SK-N-SH (cell line): ENCODE measurements at regions not wholly inside any gene's neighbourhood (a gene's known extent, or its start where the extent isn't known, plus 50 kb on each side); places are given as distances from the start of the nearest gene placed in this dataset.

Experiments
- CTCF ChIA-PET: fragments of 300-600, 350-600 bp; formaldehyde crosslinking; extraction: SDS; loops from one replicate; lab custom pipeline; 2021; lab: Yijun Ruan, JAX
- POLR2A ChIA-PET: fragments of 350-600 bp; sonication (Branson Sonifier 250); formaldehyde crosslinking; extraction: SDS; loops from one replicate; lab custom pipeline; 2020; ENCODE audit warnings: antibody characterized with exemption, inconsistent platforms; lab: Yijun Ruan, JAX
- DNase-seq: peaks from one replicate; pipeline ENCODE4 v3.0.0; 2012
- H2AFZ ChIP-seq: fragments of 200-600 bp; sonication (generic); 2 replicates; pipeline ENCODE4 v1.8.1; 2016; ENCODE audit warnings: antibody characterized with exemption, mild to moderate bottlenecking, low read depth
- H3F3A ChIP-seq: fragments of 200-600 bp; sonication (generic); replicated peaks from 2 replicates; pipeline ENCODE3; 2016; ENCODE audit warnings: antibody characterized with exemption, mild to moderate bottlenecking; ENCODE audit not compliant: insufficient read depth
- H3K27ac ChIP-seq, 2 experiments: fragments of 200-500 bp in 1 of 2; fragments of 200-600 bp in 1 of 2; sonication (Bioruptor generic) in 1 of 2; sonication (generic), shearing (Covaris generic) in 1 of 2; 2 replicates each; pipeline versions ENCODE4 v1.5.1 to v1.6.1; 2014 to 2016; ENCODE audit warnings: low read depth in 2 of 2, inconsistent platforms in 1 of 2, low read length in 1 of 2, mild to moderate bottlenecking in 1 of 2, mixed read lengths in 1 of 2
- H3K27me3 ChIP-seq: fragments of 200-600 bp; sonication (generic), shearing (Covaris generic); 2 replicates; pipeline ENCODE4 v1.6.1; 2016; ENCODE audit warnings: mixed run types; ENCODE audit not compliant: insufficient read depth
- H3K36me3 ChIP-seq, 2 experiments: fragments of 200-500 bp in 1 of 2; fragments of 200-600 bp in 1 of 2; sonication (Bioruptor generic) in 1 of 2; sonication (generic) in 1 of 2; replicated peaks in 1 of 2; 2 replicates each; pipeline versions ENCODE3 to v1.5.1; 2014 to 2016; ENCODE audit warnings: low read length in 1 of 2, mild to moderate bottlenecking in 1 of 2; ENCODE audit not compliant: insufficient read depth in 2 of 2, control insufficient read depth in 1 of 2
- H3K4me1 ChIP-seq, 2 experiments: fragments of 200-500 bp in 1 of 2; fragments of 200-600 bp in 1 of 2; sonication (Bioruptor generic) in 1 of 2; sonication (generic), shearing (Covaris generic) in 1 of 2; 2 replicates each; pipeline versions ENCODE4 v1.5.1 to v1.6.1; 2014 to 2016; ENCODE audit warnings: low read depth in 1 of 2, low read length in 1 of 2, mixed run types in 1 of 2; ENCODE audit not compliant: insufficient read depth in 2 of 2, control insufficient read depth in 1 of 2
- H3K4me2 ChIP-seq: fragments of 200-600 bp; sonication (generic), shearing (Covaris generic); 2 replicates; pipeline ENCODE4 v1.6.1; 2017; ENCODE audit warnings: mixed run types
- H3K4me3 ChIP-seq, 2 experiments: fragments of 200-500 bp in 1 of 2; fragments of 200-600 bp in 1 of 2; sonication (Bioruptor generic) in 1 of 2; sonication (generic), shearing (Covaris generic) in 1 of 2; 2 replicates each; pipeline versions ENCODE4 v1.5.1 to v1.8.1; 2014 to 2016; ENCODE audit warnings: low read depth in 2 of 2, inconsistent platforms in 1 of 2, low read length in 1 of 2, mild to moderate bottlenecking in 1 of 2, mixed read lengths in 1 of 2, moderate library complexity in 1 of 2
- H3K79me2 ChIP-seq: fragments of 200-600 bp; sonication (generic); 2 replicates; pipeline ENCODE4 v1.8.1; 2017; ENCODE audit warnings: mild to moderate bottlenecking; ENCODE audit not compliant: insufficient read depth
- H3K9ac ChIP-seq: fragments of 200-600 bp; sonication (generic); 2 replicates; pipeline ENCODE4 v1.6.1; 2017; ENCODE audit warnings: mixed run types
- H3K9me2 ChIP-seq: fragments of 200-600 bp; sonication (generic); 2 replicates; pipeline ENCODE4 v1.6.1; 2017; ENCODE audit warnings: mixed run types
- H3K9me3 ChIP-seq: fragments of 200-600 bp; sonication (generic); 2 replicates; pipeline ENCODE4 v1.6.1; 2017; ENCODE audit warnings: mixed run types, mild to moderate bottlenecking, moderate library complexity
- H4K20me1 ChIP-seq: fragments of 200-600 bp; sonication (generic); 2 replicates; pipeline ENCODE4 v1.6.1; 2017; ENCODE audit warnings: mild to moderate bottlenecking, mixed run types; ENCODE audit not compliant: insufficient read depth
- EP300 ChIP-seq, 2 experiments: IDR thresholded peaks; 2 replicates each; pipeline versions ENCODE4 v1.4.0 to v1.6.1; 2012; ENCODE audit warnings: borderline replicate concordance in 1 of 2, low read depth in 1 of 2, low read length in 1 of 2
- EZH2phosphoT487 ChIP-seq: fragments of 200-600 bp; sonication (generic); IDR thresholded peaks from 2 replicates; pipeline ENCODE4 v1.6.1; 2017; ENCODE audit warnings: low read depth, mixed run types, mild to moderate bottlenecking, antibody characterized with exemption, moderate library complexity, borderline replicate concordance
- FOXM1 ChIP-seq: IDR thresholded peaks from 2 replicates; pipeline ENCODE4 v1.4.0; 2012; ENCODE audit warnings: low read depth, mild to moderate bottlenecking
- GABPA ChIP-seq: IDR thresholded peaks from 2 replicates; pipeline ENCODE4 v1.4.0; 2012; ENCODE audit warnings: low read depth, mild to moderate bottlenecking
- JUND ChIP-seq: IDR thresholded peaks from 2 replicates; pipeline ENCODE4 v1.4.0; 2012
- MEF2A ChIP-seq: IDR thresholded peaks from 2 replicates; pipeline ENCODE4 v1.4.0; 2012; ENCODE audit warnings: low read depth, borderline replicate concordance
- NRF1 ChIP-seq: IDR thresholded peaks from 2 replicates; pipeline ENCODE4 v1.6.1; 2012; ENCODE audit warnings: low read depth, mild to moderate bottlenecking, low read length
- POLR2AphosphoS5 ChIP-seq: IDR thresholded peaks from 2 replicates; pipeline ENCODE4 v1.6.1; 2012; ENCODE audit warnings: low read depth, low read length
- RAD21 ChIP-seq: IDR thresholded peaks from 2 replicates; pipeline ENCODE4 v1.6.1; 2012; ENCODE audit warnings: mild to moderate bottlenecking, low read length
- SMC3 ChIP-seq: IDR thresholded peaks from 2 replicates; pipeline ENCODE4 v1.6.1; 2012; ENCODE audit warnings: low read depth, low read length, improper control_type of control experiment
- TEAD4 ChIP-seq: IDR thresholded peaks from 2 replicates; pipeline ENCODE4 v1.4.0; 2012; ENCODE audit warnings: mild to moderate bottlenecking, borderline replicate concordance; ENCODE audit not compliant: insufficient read depth
- WGBS: methylation state at CpG from one replicate; pipeline ENCODE4 v1.1.6; 2017; ENCODE audit warnings: low lambda C conversion rate; 5-methylcytosine and 5-hydroxymethylcytosine counted together
- TF ChIP-seq, protein P1 (sequence below): fragments of 150-350 bp; IDR thresholded peaks from 2 replicates; pipeline ENCODE4 v1.6.1; 2016; ENCODE audit warnings: mild to moderate bottlenecking, low read depth, low read length
- TF ChIP-seq, protein P2 (sequence below): fragments of 200-600 bp; sonication (generic); IDR thresholded peaks from 2 replicates; pipeline ENCODE4 v1.6.1; 2017; ENCODE audit warnings: antibody characterized with exemption, mild to moderate bottlenecking, moderate library complexity

- Histone ChIP-seq H3K27ac (no peak overlapping the region), H3K4me2 (no peak overlapping the region), H3K4me3 (peak overlapping the region in 1 of 2 experiments; percentile 6; a peak in 1 of 4 replicates), H4K20me1 (no peaks in the 10 kb centered on the region), H3K9me2 (no peaks in the 10 kb centered on the region), H3K36me3 (peaks cover 0 to 30% of the 10 kb centered on the region in 2 experiments), H3K9ac (no peak overlapping the region), H2AFZ (no peak overlapping the region), H3K27me3 (no peaks in the 10 kb centered on the region), H3F3A (peaks cover 7% of the 10 kb centered on the region), H3K79me2 (peaks cover 15% of the 10 kb centered on the region; the same call in 1 of the 2 replicates), H3K9me3 (no peaks in the 10 kb centered on the region), H3K4me1 (no peaks in the 10 kb centered on the region; a peak in 1 of 4 replicates)
- peak; percentile 28 for DNase-seq
- TF ChIP-seq RAD21 (peak; percentile 27; the same call in 1 of the 2 replicates), SMC3 (no peak), JUND (no peak), EP300 (IDR thresholded peaks at IDR 0.05; ENCODE audit: borderline replicate concordance in 1 of 2, low read depth in 1 of 2, low read length in 1 of 2) (no peak), GABPA (no peak), MEF2A (no peak), POLR2AphosphoS5 (no peak), NRF1 (no peak), EZH2phosphoT487 (no peak)
- TF ChIP-seq, protein P1, sequence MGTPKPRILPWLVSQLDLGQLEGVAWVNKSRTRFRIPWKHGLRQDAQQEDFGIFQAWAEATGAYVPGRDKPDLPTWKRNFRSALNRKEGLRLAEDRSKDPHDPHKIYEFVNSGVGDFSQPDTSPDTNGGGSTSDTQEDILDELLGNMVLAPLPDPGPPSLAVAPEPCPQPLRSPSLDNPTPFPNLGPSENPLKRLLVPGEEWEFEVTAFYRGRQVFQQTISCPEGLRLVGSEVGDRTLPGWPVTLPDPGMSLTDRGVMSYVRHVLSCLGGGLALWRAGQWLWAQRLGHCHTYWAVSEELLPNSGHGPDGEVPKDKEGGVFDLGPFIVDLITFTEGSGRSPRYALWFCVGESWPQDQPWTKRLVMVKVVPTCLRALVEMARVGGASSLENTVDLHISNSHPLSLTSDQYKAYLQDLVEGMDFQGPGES, result no peak
- TF ChIP-seq, protein P2, sequence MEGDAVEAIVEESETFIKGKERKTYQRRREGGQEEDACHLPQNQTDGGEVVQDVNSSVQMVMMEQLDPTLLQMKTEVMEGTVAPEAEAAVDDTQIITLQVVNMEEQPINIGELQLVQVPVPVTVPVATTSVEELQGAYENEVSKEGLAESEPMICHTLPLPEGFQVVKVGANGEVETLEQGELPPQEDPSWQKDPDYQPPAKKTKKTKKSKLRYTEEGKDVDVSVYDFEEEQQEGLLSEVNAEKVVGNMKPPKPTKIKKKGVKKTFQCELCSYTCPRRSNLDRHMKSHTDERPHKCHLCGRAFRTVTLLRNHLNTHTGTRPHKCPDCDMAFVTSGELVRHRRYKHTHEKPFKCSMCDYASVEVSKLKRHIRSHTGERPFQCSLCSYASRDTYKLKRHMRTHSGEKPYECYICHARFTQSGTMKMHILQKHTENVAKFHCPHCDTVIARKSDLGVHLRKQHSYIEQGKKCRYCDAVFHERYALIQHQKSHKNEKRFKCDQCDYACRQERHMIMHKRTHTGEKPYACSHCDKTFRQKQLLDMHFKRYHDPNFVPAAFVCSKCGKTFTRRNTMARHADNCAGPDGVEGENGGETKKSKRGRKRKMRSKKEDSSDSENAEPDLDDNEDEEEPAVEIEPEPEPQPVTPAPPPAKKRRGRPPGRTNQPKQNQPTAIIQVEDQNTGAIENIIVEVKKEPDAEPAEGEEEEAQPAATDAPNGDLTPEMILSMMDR, result peak; percentile 72
- ChIA-PET POLR2A (no interaction called here), CTCF (interaction anchor here (0.5 to 2.7 kb wide), 4 partner anchors 9 to 148 kb away, joined by 3 to 11 read pairs (median 3); no protein-coding TSS in a partner anchor)
- WGBS, result 55% methylated on average over 10 of the region's 10 CpGs
Observed at GRCh38 chr9:109880276-109881169, 100.5 kb downstream of the PALM2AKAP2 start.

GRCh38 chr9:109883623-109884022, 103.6 kb downstream of the PALM2AKAP2 start:
- CTCF ChIA-PET, result interaction anchor here (0.9 kb wide), 1 partner anchor 20 kb away, joined by 4 read pairs; no protein-coding TSS in a partner anchor
- WGBS, result 89% methylated on average over 3 of the region's 3 CpGs
- POLR2A ChIA-PET, result no interaction called here

More at GRCh38 chr9:109883623-109884022, 103.6 kb downstream of the PALM2AKAP2 start:
- no peak for DNase-seq
- H3K27ac ChIP-seq, result no peak overlapping the region
- H4K20me1 ChIP-seq, result peaks cover 10% of the 10 kb centered on the region
- no peak overlapping the region for H3K9ac ChIP-seq
- no peak overlapping the region for H3K4me2 ChIP-seq
- peaks cover 26% of the 10 kb centered on the region for H3F3A ChIP-seq
- H3K9me2 ChIP-seq, result no peaks in the 10 kb centered on the region
- TF ChIP-seq JUND, result no peak
- TF ChIP-seq FOXM1, result no peak
- no peak for TF ChIP-seq TEAD4
- TF ChIP-seq, protein P2, result no peak
- H3K27me3 ChIP-seq, result no peaks in the 10 kb centered on the region
- peaks cover 21% of the 10 kb centered on the region; the same call in 1 of the 2 replicates for H3K79me2 ChIP-seq
- H3K4me3 ChIP-seq, result no peak overlapping the region
- peaks cover 0 to 30% of the 10 kb centered on the region in 2 experiments for H3K36me3 ChIP-seq
- no peak overlapping the region for H2AFZ ChIP-seq
- peaks cover 0 to 10% of the 10 kb centered on the region in 2 experiments; a peak in 2 of 4 replicates for H3K4me1 ChIP-seq
- H3K9me3 ChIP-seq, result no peaks in the 10 kb centered on the region
